Esophagus muscularis mucosa (tissue), 4 donors: ENCODE measurements at regions not wholly inside any gene's neighbourhood (a gene's known extent, or its start where the extent isn't known, plus 50 kb on each side); places are given as distances from the start of the nearest gene placed in this dataset.

Source experiments
- DNase-seq: peaks from one replicate; pipeline ENCODE4 v3.0.0-alpha.2; 2017; ENCODE audit errors: extremely low spot score
- H3K27ac ChIP-seq, 4 donors: fragments of 200-600 bp; sonication (generic); replicated peaks in 1 of 4; 1 replicate in 3 of 4; 2 replicates in 1 of 4; pipeline ENCODE4 v1.5.1; 2016 to 2019; ENCODE audit warnings: mild to moderate bottlenecking in 1 of 4
- H3K27me3 ChIP-seq, 4 donors: fragments of 200-600 bp; sonication (generic); one replicate each; pipeline versions ENCODE4 v1.5.1 to v1.6.0; 2016 to 2019
- H3K36me3 ChIP-seq, 4 donors: fragments of 200-600 bp; sonication (generic); one replicate each; pipeline ENCODE4 v1.5.1; 2016 to 2019
- H3K4me1 ChIP-seq, 4 donors: fragments of 200-600 bp; sonication (generic); one replicate each; pipeline ENCODE4 v1.5.1; 2016 to 2019
- H3K4me3 ChIP-seq, 4 donors: fragments of 200-600 bp; sonication (generic); 1 replicate in 2 of 4; 2 replicates in 2 of 4; pipeline ENCODE4 v1.5.1; 2016 to 2019; ENCODE audit warnings: mild to moderate bottlenecking in 4 of 4, moderate library complexity in 1 of 4
- H3K9me3 ChIP-seq, 4 donors: fragments of 200-600 bp; sonication (generic); 1 replicate in 3 of 4; 2 replicates in 1 of 4; pipeline ENCODE4 v1.5.1; 2016 to 2019
- CTCF ChIP-seq, 3 experiments: fragments of 200-600 bp in 2 of 3; fragments of 450-650 bp in 1 of 3; sonication (generic) in 2 of 3; IDR thresholded peaks; one replicate each; pipeline ENCODE4 v1.5.1; 2017 to 2019; ENCODE audit warnings: antibody characterized with exemption in 3 of 3, mild to moderate bottlenecking in 2 of 3, moderate library complexity in 1 of 3
- EP300 ChIP-seq: sonication (generic); formaldehyde crosslinking; IDR thresholded peaks from one replicate; pipeline ENCODE4 v1.6.1; 2017; ENCODE audit warnings: antibody characterized with exemption
- POLR2A ChIP-seq: fragments of 450-650 bp; IDR thresholded peaks from one replicate; pipeline ENCODE4 v1.6.1; 2017; ENCODE audit warnings: antibody characterized with exemption, moderate library complexity, mild to moderate bottlenecking, low read depth
- POLR2AphosphoS5 ChIP-seq, 2 donors: sonication (generic); formaldehyde crosslinking; IDR thresholded peaks; one replicate each; pipeline ENCODE4 v1.6.1; 2017; ENCODE audit warnings: antibody characterized with exemption in 2 of 2
- whole genome bisulfite sequencing: methylation state at CpG from one replicate; pipeline ENCODE4 v1.1.5; 2018; 5-methylcytosine and 5-hydroxymethylcytosine counted together
- intact Hi-C: fragments of 100-400 bp; cut with DNase I; formaldehyde crosslinking; loops from one replicate; pipeline ENCODE4 v1.15.1; 2023

GRCh38 chr14:31947680-31948595 is 129.2 kb upstream of the ARHGAP5 start:
- no peaks in the 10 kb centered on the region for H3K9me3 ChIP-seq

GRCh38 chr14:31949709-31950108 is 127.4 kb upstream of the ARHGAP5 start:
- H3K4me1 ChIP-seq, result peaks cover 14 to 18% (median 15%) of the 10 kb centered on the region in 4 donors
- no peak overlapping the region for H3K27ac ChIP-seq
- TF ChIP-seq POLR2AphosphoS5 (IDR thresholded peaks at IDR 0.05), result no peak
- TF ChIP-seq EP300, result no peak
- TF ChIP-seq CTCF (IDR thresholded peaks at IDR 0.05), result no peak
- no peak overlapping the region for H3K4me3 ChIP-seq
- intact Hi-C loops, result no loop called here
- whole genome bisulfite sequencing, result 54% methylated on average over 1 of the region's 1 CpG
- H3K9me3 ChIP-seq, result no peaks in the 10 kb centered on the region
- no peak for DNase-seq
- H3K27me3 ChIP-seq, result no peaks in the 10 kb centered on the region
- H3K36me3 ChIP-seq, result no peaks in the 10 kb centered on the region

More at GRCh38 chr14:31947680-31948595, 129.2 kb upstream of the ARHGAP5 start:
- DNase-seq, result no peak
- Histone ChIP-seq H3K4me1 (peaks cover 14 to 21% (median 15%) of the 10 kb centered on the region in 4 donors), H3K27ac (no peak overlapping the region), H3K27me3 (no peaks in the 10 kb centered on the region), H3K36me3 (no peaks in the 10 kb centered on the region), H3K4me3 (no peak overlapping the region)
- WGBS, result 84% methylated on average over 5 of the region's 5 CpGs
- intact Hi-C loops, result no loop called here
- no peak for TF ChIP-seq POLR2AphosphoS5 (IDR thresholded peaks at IDR 0.05)
- no peak for TF ChIP-seq EP300
- TF ChIP-seq CTCF (IDR thresholded peaks at IDR 0.05), result no peak

GRCh38 chr14:31950331-31950730 is 126.8 kb upstream of the ARHGAP5 start:
- no peak for DNase-seq
- Histone ChIP-seq H3K36me3 (no peaks in the 10 kb centered on the region), H3K4me3 (peak overlapping the region in 1 of 4 donors; percentile 13), H3K9me3 (no peaks in the 10 kb centered on the region), H3K4me1 (peaks cover 14 to 18% (median 15%) of the 10 kb centered on the region in 4 donors), H3K27ac (peak overlapping the region in 1 of 4 donors; percentile 52), H3K27me3 (no peaks in the 10 kb centered on the region)
- intact Hi-C loops, result no loop called here
- WGBS, result 87% methylated on average over 7 of the region's 7 CpGs
- TF ChIP-seq EP300 (no peak), POLR2AphosphoS5 (IDR thresholded peaks at IDR 0.05) (no peak), POLR2A (no peak), CTCF (IDR thresholded peaks at IDR 0.05) (no peak)

- WGBS, result 33% methylated on average over 13 of the region's 19 CpGs
- TF ChIP-seq CTCF (IDR thresholded peaks at IDR 0.05) (no peak), EP300 (no peak), POLR2AphosphoS5 (IDR thresholded peaks at IDR 0.05) (no peak), POLR2A (no peak)
- Histone ChIP-seq H3K4me1 (peaks cover 14 to 18% (median 15%) of the 10 kb centered on the region in 4 donors), H3K27ac (peak overlapping the region in 3 of 4 donors; percentile 28 to 53 (median 52)), H3K4me3 (peak overlapping the region in 2 of 4 donors; percentile 4 to 13), H3K27me3 (no peaks in the 10 kb centered on the region), H3K36me3 (no peaks in the 10 kb centered on the region), H3K9me3 (no peaks in the 10 kb centered on the region)
- intact Hi-C loops, result no loop called here
- DNase-seq, result no peak
Measured at GRCh38 chr14:31950764-31951637, 126.1 kb upstream of the ARHGAP5 start.
